Loucy (cell line): ENCODE measurements at regions not wholly inside any gene's neighbourhood (a gene's known extent, or its start where the extent isn't known, plus 50 kb on each side); places are given as distances from the start of the nearest gene placed in this dataset.

Source experiments
- H2AFZ ChIP-seq: fragments of 200-600 bp; sonication (generic); 2 replicates; pipeline ENCODE4 v1.6.0; 2016; ENCODE audit warnings: antibody characterized with exemption, mild to moderate bottlenecking, low read length, moderate library complexity
- H3F3A ChIP-seq: fragments of 200-600 bp; 2 replicates; pipeline ENCODE4 v1.6.0; 2016; ENCODE audit warnings: antibody characterized with exemption, low read depth, mild to moderate bottlenecking
- H3K27me3 ChIP-seq: fragments of 200-600 bp; sonication (generic); 2 replicates; pipeline ENCODE4 v1.6.1; 2014; ENCODE audit warnings: low read length, mild to moderate bottlenecking; ENCODE audit not compliant: insufficient read depth, poor library complexity, severe bottlenecking
- H3K36me3 ChIP-seq: fragments of 200-600 bp; sonication (generic); 2 replicates; pipeline ENCODE4 v1.6.1; 2016; ENCODE audit warnings: low read length; ENCODE audit not compliant: insufficient read depth
- H3K4me1 ChIP-seq: fragments of 200-600 bp; sonication (generic); 2 replicates; pipeline ENCODE4 v1.5.1; 2014; ENCODE audit warnings: low read length, mild to moderate bottlenecking; ENCODE audit not compliant: insufficient read depth, poor library complexity, severe bottlenecking
- H3K4me2 ChIP-seq: fragments of 200-600 bp; sonication (generic); 2 replicates; pipeline ENCODE4 v1.6.0; 2014; ENCODE audit warnings: antibody characterized with exemption, low read length, low read depth, mild to moderate bottlenecking; ENCODE audit not compliant: poor library complexity, severe bottlenecking
- H3K4me3 ChIP-seq: fragments of 200-600 bp; sonication (generic); 2 replicates; pipeline ENCODE4 v1.5.1; 2014; ENCODE audit warnings: low read length, mild to moderate bottlenecking, mixed read lengths; ENCODE audit not compliant: poor library complexity, severe bottlenecking
- H3K79me2 ChIP-seq: fragments of 200-600 bp; sonication (generic); 2 replicates; pipeline ENCODE4 v1.6.1; 2014; ENCODE audit warnings: low read length; ENCODE audit not compliant: insufficient read depth
- H3K9ac ChIP-seq: fragments of 200-600 bp; sonication (generic); 2 replicates; pipeline ENCODE4 v1.6.0; 2014; ENCODE audit warnings: mild to moderate bottlenecking, low read depth, low read length, moderate library complexity; ENCODE audit not compliant: poor library complexity, severe bottlenecking
- H3K9me2 ChIP-seq: fragments of 200-600 bp; sonication (generic); replicated peaks from 2 replicates; pipeline ENCODE4 v1.6.1; 2016; ENCODE audit warnings: low read depth, low read length, mixed read lengths
- H3K9me3 ChIP-seq: fragments of 200-600 bp; sonication (generic); 2 replicates; pipeline ENCODE4 v1.6.1; 2014; ENCODE audit warnings: mild to moderate bottlenecking, antibody characterized with exemption, low read length, low read depth; ENCODE audit not compliant: insufficient read depth
- H4K20me1 ChIP-seq: fragments of 200-600 bp; sonication (generic); 2 replicates; pipeline ENCODE4 v1.6.0; 2014; ENCODE audit warnings: antibody characterized with exemption, low read length, mild to moderate bottlenecking; ENCODE audit not compliant: insufficient read depth, poor library complexity, severe bottlenecking
- CTCF ChIP-seq: fragments of 200-600 bp; sonication (generic); conservative IDR thresholded peaks from 2 replicates; pipeline ENCODE4 v1.5.1; 2014; ENCODE audit warnings: mild to moderate bottlenecking, antibody characterized with exemption, low read length
- EZH2phosphoT487 ChIP-seq: fragments of 200-600 bp; IDR thresholded peaks from 2 replicates; pipeline ENCODE4 v1.6.1; 2018; ENCODE audit warnings: antibody characterized with exemption, mild to moderate bottlenecking, moderate library complexity, borderline replicate concordance

- no peaks in the 10 kb centered on the region for H3K9me2 ChIP-seq
- TF ChIP-seq EZH2phosphoT487 (no peak), CTCF (no peak)
- no peak overlapping the region for H2AFZ ChIP-seq
- no peak overlapping the region for H3K4me3 ChIP-seq
- no peaks in the 10 kb centered on the region for H3K36me3 ChIP-seq
- no peaks in the 10 kb centered on the region for H3K4me1 ChIP-seq
- no peak overlapping the region for H3K9ac ChIP-seq
- H3K9me3 ChIP-seq = no peaks in the 10 kb centered on the region
- H4K20me1 ChIP-seq = no peaks in the 10 kb centered on the region
- no peak overlapping the region for H3K4me2 ChIP-seq
- no peaks in the 10 kb centered on the region for H3F3A ChIP-seq
- no peaks in the 10 kb centered on the region for H3K27me3 ChIP-seq
- H3K79me2 ChIP-seq = no peaks in the 10 kb centered on the region
These were observed 227.8 kb upstream of the MIR17HG start for GRCh38 chr13:91119643-91120042.

GRCh38 chr13:91122766-91123165 lies 224.7 kb upstream of the MIR17HG start:
- Histone ChIP-seq H3F3A (no peaks in the 10 kb centered on the region), H3K9me3 (no peaks in the 10 kb centered on the region), H3K36me3 (no peaks in the 10 kb centered on the region), H3K9ac (no peak overlapping the region), H3K4me3 (no peak overlapping the region), H3K79me2 (no peaks in the 10 kb centered on the region), H2AFZ (no peak overlapping the region), H3K4me1 (no peaks in the 10 kb centered on the region), H4K20me1 (no peaks in the 10 kb centered on the region), H3K4me2 (no peak overlapping the region), H3K27me3 (no peaks in the 10 kb centered on the region), H3K9me2 (no peaks in the 10 kb centered on the region)
- no peak for TF ChIP-seq EZH2phosphoT487
- TF ChIP-seq CTCF = no peak

GRCh38 chr13:91123456-91124127 lies 223.9 kb upstream of the MIR17HG start:
- Histone ChIP-seq H3K4me2 (no peak overlapping the region), H2AFZ (no peak overlapping the region)

More at GRCh38 chr13:91123456-91124127, 223.9 kb upstream of the MIR17HG start:
- Histone ChIP-seq H4K20me1 (no peaks in the 10 kb centered on the region), H3K9ac (no peak overlapping the region), H3K79me2 (no peaks in the 10 kb centered on the region), H3F3A (no peaks in the 10 kb centered on the region), H3K9me2 (no peaks in the 10 kb centered on the region), H3K36me3 (no peaks in the 10 kb centered on the region), H3K27me3 (no peaks in the 10 kb centered on the region), H3K9me3 (no peaks in the 10 kb centered on the region), H3K4me3 (no peak overlapping the region), H3K4me1 (no peaks in the 10 kb centered on the region)
- TF ChIP-seq CTCF = no peak
- no peak for TF ChIP-seq EZH2phosphoT487
